Neutrophil (primary cell): ENCODE measurements at regions not wholly inside any gene's neighbourhood (a gene's known extent, or its start where the extent isn't known, plus 50 kb on each side); places are given as distances from the start of the nearest gene placed in this dataset.

Experiments used
- H3K27ac ChIP-seq: fragments of 200-600 bp; sonication (generic); 2 replicates; pipeline ENCODE4 v1.5.1; 2016; ENCODE audit warnings: mild to moderate bottlenecking, moderate library complexity
- H3K27me3 ChIP-seq: fragments of 200-600 bp; sonication (generic); 2 replicates; pipeline ENCODE4 v1.6.0; 2016; ENCODE audit warnings: mild to moderate bottlenecking
- H3K36me3 ChIP-seq: fragments of 200-600 bp; sonication (generic); 2 replicates; pipeline ENCODE4 v1.5.1; 2017
- H3K4me1 ChIP-seq, 2 experiments: fragments of 200-600 bp in 1 of 2; sonication (generic) in 1 of 2; 1 replicate in 1 of 2; 2 replicates in 1 of 2; pipeline versions ENCODE4 v1.5.1 to v1.6.1; 2013 to 2016; ENCODE audit warnings: low read depth in 1 of 2, low read length in 1 of 2, mild to moderate bottlenecking in 1 of 2, moderate library complexity in 1 of 2; ENCODE audit not compliant: control insufficient read depth in 1 of 2, insufficient read depth in 1 of 2
- H3K4me3 ChIP-seq, 2 experiments: fragments of 200-600 bp in 1 of 2; sonication (generic) in 1 of 2; 1 replicate in 1 of 2; 2 replicates in 1 of 2; pipeline ENCODE4 v1.5.1; 2013 to 2016; ENCODE audit warnings: low read depth in 1 of 2, low read length in 1 of 2, mild to moderate bottlenecking in 1 of 2, moderate library complexity in 1 of 2
- H3K9me3 ChIP-seq: fragments of 200-600 bp; sonication (generic); 2 replicates; pipeline ENCODE4 v1.5.1; 2016
- TF ChIP-seq, protein P1 (sequence below): fragments of 200-600 bp; sonication (generic); IDR thresholded peaks from 2 replicates; pipeline ENCODE4 v1.5.1; 2016; ENCODE audit warnings: antibody characterized with exemption

DNA sequence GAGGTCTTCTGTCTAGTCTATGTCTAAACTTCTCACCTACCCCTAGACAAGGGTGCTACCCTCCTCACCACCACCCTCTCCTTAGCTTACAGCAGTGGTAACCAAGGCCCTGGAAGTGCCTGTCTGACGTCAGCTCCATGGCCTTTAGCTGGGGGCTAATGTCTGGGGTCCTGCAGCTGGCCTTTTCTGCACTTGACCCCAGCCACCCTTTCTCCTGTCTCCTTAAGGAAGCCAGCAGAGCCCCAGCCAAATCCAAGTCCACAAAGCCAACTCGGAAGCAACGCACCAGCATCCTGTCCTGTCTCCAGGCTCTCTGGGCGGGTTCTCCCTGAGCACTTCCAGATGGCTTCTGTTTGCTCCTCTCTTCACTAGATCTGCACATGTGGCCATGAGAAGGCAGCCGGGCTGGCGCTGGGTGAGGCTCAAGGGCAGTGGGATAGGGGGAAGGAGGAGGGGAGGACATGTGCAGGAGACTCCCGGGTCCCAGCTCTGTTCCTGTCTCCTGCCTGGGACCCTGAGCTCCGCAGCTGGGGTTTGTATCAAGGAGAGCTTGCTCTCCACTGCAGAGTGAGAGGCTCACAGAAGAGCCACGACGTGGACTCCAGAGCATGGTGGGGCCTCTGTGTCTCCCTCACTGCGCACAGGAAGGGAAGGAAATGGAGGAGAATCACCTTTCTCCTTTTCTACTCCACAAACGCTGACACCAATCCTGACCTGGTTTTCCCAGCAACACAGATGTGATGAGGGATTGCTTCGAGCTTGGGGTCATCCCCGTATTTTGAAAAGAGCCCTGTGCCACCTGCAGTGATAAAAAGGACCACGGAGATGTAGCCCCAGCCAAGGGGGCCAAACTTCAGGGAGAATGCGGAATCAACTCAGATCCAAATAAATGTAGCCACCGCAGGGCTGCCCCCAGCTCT, 204.2 kb downstream of the USP12 start:
- Histone ChIP-seq H3K4me3 (no peak overlapping the region), H3K27me3 (no peaks in the 10 kb centered on the region), H3K4me1 (no peaks in the 10 kb centered on the region), H3K27ac (no peak overlapping the region), H3K9me3 (no peaks in the 10 kb centered on the region), H3K36me3 (no peaks in the 10 kb centered on the region)
- TF ChIP-seq, protein P1, sequence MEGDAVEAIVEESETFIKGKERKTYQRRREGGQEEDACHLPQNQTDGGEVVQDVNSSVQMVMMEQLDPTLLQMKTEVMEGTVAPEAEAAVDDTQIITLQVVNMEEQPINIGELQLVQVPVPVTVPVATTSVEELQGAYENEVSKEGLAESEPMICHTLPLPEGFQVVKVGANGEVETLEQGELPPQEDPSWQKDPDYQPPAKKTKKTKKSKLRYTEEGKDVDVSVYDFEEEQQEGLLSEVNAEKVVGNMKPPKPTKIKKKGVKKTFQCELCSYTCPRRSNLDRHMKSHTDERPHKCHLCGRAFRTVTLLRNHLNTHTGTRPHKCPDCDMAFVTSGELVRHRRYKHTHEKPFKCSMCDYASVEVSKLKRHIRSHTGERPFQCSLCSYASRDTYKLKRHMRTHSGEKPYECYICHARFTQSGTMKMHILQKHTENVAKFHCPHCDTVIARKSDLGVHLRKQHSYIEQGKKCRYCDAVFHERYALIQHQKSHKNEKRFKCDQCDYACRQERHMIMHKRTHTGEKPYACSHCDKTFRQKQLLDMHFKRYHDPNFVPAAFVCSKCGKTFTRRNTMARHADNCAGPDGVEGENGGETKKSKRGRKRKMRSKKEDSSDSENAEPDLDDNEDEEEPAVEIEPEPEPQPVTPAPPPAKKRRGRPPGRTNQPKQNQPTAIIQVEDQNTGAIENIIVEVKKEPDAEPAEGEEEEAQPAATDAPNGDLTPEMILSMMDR = no peak

GRCh38 chr13:26966701-26967080, 204.9 kb downstream of the USP12 start:
- H3K9me3 ChIP-seq = no peaks in the 10 kb centered on the region
- no peaks in the 10 kb centered on the region for H3K27me3 ChIP-seq
- no peaks in the 10 kb centered on the region for H3K36me3 ChIP-seq
- no peak overlapping the region for H3K27ac ChIP-seq
- no peaks in the 10 kb centered on the region for H3K4me1 ChIP-seq
- H3K4me3 ChIP-seq = no peak overlapping the region
- TF ChIP-seq, protein P1 = no peak

DNA sequence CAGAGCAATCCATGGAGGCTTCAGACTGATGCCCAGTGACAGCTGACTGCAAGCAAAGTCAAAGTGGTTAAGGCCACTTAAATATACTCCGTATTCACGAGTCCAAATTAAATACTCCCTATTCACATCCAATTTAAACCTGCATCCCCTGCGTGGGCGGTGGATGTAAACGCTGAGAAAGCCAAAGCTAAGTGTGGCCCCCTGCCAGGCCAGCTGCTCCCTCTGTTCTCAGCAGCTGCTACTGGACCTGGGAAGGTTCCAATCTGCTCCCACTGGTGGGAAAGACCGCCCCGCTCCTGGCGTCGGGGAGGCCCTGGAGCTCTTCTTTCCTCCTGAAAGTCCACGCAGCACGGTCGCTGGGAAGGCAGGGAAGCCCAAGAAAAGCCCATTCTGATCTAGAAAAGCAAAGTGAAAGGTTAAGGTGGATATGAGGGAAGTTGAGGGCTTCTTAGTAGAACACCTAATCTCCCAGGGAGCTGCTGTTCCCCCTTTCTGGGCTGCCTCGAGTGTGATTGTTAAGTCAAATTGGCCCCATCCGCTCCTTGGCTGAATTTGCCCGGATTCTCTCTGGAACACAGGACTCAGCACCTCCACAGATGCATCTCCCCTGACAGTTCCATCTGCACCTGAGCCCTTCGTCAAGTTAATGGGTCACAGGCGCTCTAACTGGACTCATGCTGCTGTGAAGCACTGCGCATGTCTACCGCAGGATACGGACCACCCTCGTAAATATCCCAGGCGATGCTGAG, 205.5 kb downstream of the USP12 start:
- no peak overlapping the region for H3K27ac ChIP-seq
- no peaks in the 10 kb centered on the region for H3K27me3 ChIP-seq
- no peaks in the 10 kb centered on the region for H3K4me1 ChIP-seq
- H3K9me3 ChIP-seq = no peaks in the 10 kb centered on the region
- H3K36me3 ChIP-seq = no peaks in the 10 kb centered on the region
- H3K4me3 ChIP-seq = no peak overlapping the region
- TF ChIP-seq, protein P1 = no peak

DNA sequence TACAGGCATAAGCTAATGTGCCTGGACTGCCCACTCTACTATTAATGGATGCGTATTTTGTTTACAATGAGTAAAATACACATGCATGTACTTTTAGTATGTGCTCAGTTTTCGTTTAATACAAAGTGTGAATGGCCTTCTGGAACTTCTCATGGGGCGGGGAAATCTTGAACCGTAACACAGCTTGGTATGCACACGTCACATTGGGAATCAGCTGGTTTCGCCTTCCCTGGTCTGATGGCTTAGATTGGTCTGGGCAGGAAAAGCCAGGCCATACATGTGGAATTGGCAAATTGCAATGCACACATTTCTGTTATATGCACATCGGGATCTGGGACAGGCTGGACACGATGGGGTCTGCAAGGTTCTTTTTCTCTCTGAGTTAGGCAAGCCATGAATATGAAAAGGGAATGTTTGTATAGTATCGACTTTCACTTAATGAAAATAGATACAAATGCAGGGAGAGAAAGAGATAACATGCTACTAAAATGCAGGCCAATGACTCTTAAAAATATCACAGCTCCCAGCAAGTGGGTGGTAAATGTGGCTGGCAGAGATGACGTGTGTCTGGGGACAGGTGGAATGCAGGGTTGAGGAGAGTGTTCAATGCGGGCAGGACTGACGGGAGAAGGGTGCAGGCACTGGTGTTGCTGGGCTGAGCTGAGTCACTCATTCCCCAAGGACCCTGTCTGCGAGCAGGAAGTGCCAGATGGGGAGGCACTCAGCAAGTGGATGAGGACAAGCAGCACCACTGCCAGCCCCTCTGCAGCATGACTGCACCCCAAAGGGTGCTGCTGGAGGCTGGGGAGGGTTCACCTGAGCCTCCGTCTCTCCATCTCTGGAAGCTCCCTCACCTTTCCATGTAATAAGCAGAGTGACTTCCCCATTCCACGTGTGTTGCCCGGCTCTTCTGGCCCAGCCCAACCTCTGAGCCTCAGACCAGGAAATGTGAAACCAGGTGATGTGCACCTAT, 204.0 kb upstream of the GPR12 start:
- H3K27me3 ChIP-seq = no peaks in the 10 kb centered on the region
- TF ChIP-seq, protein P1 = no peak
- no peaks in the 10 kb centered on the region for H3K9me3 ChIP-seq
- no peaks in the 10 kb centered on the region for H3K4me1 ChIP-seq
- no peaks in the 10 kb centered on the region for H3K36me3 ChIP-seq
- H3K4me3 ChIP-seq = no peak overlapping the region
- no peak overlapping the region for H3K27ac ChIP-seq

- H3K27me3 ChIP-seq = no peaks in the 10 kb centered on the region
- H3K4me1 ChIP-seq = no peaks in the 10 kb centered on the region
- no peak overlapping the region for H3K27ac ChIP-seq
Measured at GRCh38 chr13:26962671-26963070, 202.1 kb upstream of the GPR12 start.

More at GRCh38 chr13:26962671-26963070, 202.1 kb upstream of the GPR12 start:
- Histone ChIP-seq H3K9me3 (no peaks in the 10 kb centered on the region), H3K36me3 (no peaks in the 10 kb centered on the region), H3K4me3 (no peak overlapping the region)
- TF ChIP-seq, protein P1 = no peak
